Activated T-cell treated with anti-CD3 and anti-CD28 coated beads, Interleukin-2, amount 50 U/mL, for 24 hours (primary cell): ENCODE measurements at regions not wholly inside any gene's neighbourhood (a gene's known extent, or its start where the extent isn't known, plus 50 kb on each side); places are given as distances from the start of the nearest gene placed in this dataset.
"Not testable (repeated sequence)": the region's sequence is repeated elsewhere in the genome, so short reads cannot be mapped to it uniquely, and the experiment has no call there.

Source experiments
- DNase-seq: peaks from one replicate; pipeline ENCODE4 v3.0.0-alpha.2; 2020
- H3K27ac Mint-ChIP-seq: 2 replicates; pipeline ENCODE4 v1.8.0; 2020; ENCODE audit warnings: mild to moderate bottlenecking, mixed read lengths
- H3K27me3 Mint-ChIP-seq: 2 replicates; pipeline ENCODE4 v1.8.0; 2020; ENCODE audit warnings: mixed read lengths
- H3K36me3 Mint-ChIP-seq: 2 replicates; pipeline ENCODE4 v1.8.0; 2020; ENCODE audit warnings: low read depth, mixed read lengths
- H3K4me1 Mint-ChIP-seq: 2 replicates; pipeline ENCODE4 v1.8.0; 2020; ENCODE audit warnings: low read depth, mixed read lengths
- H3K4me3 Mint-ChIP-seq: 2 replicates; pipeline ENCODE4 v1.8.0; 2020; ENCODE audit warnings: mild to moderate bottlenecking, moderate library complexity, mixed read lengths
- H3K9me3 Mint-ChIP-seq: 2 replicates; pipeline ENCODE4 v1.8.0; 2020; ENCODE audit warnings: mixed read lengths

DNA sequence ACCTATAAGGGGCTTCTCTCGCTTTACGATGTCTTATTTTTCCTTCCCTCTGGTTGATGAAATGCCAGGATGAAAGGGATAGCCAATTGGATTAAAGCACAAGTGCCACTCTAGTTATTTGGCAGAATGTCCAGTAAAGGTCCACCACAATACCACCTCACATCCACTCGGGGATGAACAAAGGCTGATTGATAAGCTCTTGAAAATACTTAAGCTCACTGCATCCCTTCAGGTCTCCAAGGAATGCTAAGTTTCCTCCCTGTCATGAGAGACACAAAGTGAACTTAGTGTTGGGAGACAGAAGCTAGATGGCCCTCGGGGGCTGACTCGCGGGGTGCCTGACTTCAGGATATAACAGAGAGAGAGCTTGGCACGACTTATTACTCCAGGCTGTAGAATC, 185.9 kb upstream of the ZNF644 start:
- not testable (repeated sequence) for H3K27ac Mint-ChIP-seq, H3K4me3 Mint-ChIP-seq
- peaks cover 25% of the 10 kb centered on the region for H3K27me3 Mint-ChIP-seq

DNA sequence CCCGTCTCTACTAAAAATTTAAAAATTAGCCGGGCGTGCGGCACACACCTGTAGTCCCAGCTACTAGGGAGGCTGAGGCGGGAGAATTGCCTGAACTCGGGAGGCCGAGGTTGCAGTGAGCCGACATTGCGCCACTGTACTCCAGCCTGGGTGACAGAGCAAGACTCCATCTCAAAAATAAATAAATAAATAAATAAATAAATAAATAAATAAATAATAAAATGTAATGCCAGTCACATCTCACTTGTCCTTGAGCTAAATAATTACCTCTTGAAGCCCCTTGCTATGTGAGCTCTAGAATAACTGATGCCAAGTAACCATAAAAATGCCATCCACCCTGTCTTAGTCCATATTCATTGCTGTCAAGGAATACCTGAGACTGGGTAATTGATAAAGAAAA, 182.3 kb upstream of the ZNF644 start:
- not testable (repeated sequence) for H3K9me3 Mint-ChIP-seq, DNase-seq, H3K36me3 Mint-ChIP-seq, H3K4me1 Mint-ChIP-seq, H3K4me3 Mint-ChIP-seq, H3K27ac Mint-ChIP-seq
- peaks cover 31% of the 10 kb centered on the region for H3K27me3 Mint-ChIP-seq

More for the DNA sequence above, 185.9 kb upstream of the ZNF644 start:
- DNase-seq, H3K36me3 Mint-ChIP-seq, H3K9me3 Mint-ChIP-seq, H3K4me1 Mint-ChIP-seq: not testable (repeated sequence)

DNA sequence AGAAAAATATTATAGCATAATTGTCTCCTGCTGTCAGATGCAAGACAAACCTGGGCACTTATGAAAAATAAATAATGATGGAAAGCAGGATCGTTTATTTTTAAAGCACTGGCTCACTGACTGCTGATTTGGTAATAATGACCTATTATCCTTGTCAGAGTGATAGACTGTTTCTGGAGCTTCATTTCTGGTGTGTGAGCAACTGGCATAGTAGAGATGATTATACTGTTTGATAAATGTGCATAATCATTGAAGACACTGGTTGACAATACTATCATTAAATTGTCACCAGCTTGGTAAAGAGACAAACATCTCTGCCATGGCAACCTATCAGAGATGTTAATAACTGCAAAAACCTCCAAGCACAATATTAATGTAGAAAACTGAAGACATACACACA, 179.9 kb upstream of the ZNF644 start:
- DNase-seq: no peak
- no peak overlapping the region for H3K4me3 Mint-ChIP-seq
- peaks cover 21% of the 10 kb centered on the region for H3K27me3 Mint-ChIP-seq
- no peaks in the 10 kb centered on the region for H3K36me3 Mint-ChIP-seq
- no peaks in the 10 kb centered on the region for H3K9me3 Mint-ChIP-seq
- no peaks in the 10 kb centered on the region for H3K4me1 Mint-ChIP-seq
- H3K27ac Mint-ChIP-seq: no peak overlapping the region

DNA sequence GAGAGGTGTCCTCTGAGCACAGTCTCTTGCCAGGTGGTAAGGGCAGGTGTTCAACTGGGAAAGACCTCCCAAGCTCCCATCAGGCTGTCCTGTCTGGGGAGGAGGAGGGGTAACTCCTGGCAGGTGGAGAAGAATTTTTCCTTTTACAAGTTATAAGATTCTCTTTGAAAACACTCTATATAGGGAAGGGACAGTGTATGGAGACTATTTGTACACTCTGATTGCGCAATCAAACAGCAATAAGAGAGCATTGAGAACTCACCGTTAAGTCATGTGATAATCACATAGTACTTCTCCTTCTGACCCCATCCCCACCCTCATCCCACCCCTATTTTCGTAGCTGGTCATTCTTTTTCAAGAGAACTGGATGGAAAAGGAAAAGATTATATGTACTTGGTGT, 179.3 kb upstream of the ZNF644 start:
- peaks cover 21% of the 10 kb centered on the region for H3K27me3 Mint-ChIP-seq
- no peak overlapping the region for H3K27ac Mint-ChIP-seq
- H3K4me3 Mint-ChIP-seq: no peak overlapping the region
- H3K36me3 Mint-ChIP-seq: no peaks in the 10 kb centered on the region
- H3K9me3 Mint-ChIP-seq: no peaks in the 10 kb centered on the region
- H3K4me1 Mint-ChIP-seq: no peaks in the 10 kb centered on the region
- no peak for DNase-seq

DNA sequence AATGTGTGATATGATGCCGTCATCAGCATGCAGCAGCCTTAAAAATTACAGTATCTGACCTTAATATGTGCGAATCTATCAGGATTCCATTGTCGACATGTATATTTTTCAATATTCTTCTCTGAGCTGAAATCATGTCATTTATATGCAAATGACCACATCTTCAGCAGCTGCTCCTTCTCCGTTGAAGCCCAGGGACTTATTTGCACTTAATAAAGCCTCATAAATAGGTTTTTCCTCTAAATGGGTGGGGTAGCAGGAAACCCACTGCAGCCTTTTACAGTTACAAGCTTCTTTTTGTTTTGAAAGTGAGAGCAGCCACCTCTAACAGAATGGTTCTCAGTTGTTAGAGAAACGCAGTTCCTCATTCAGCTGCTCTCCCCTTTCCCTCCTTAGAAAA, 178.8 kb upstream of the ZNF644 start:
- Mint-ChIP-seq H3K4me1 (no peaks in the 10 kb centered on the region), H3K27me3 (peaks cover 21% of the 10 kb centered on the region), H3K4me3 (no peak overlapping the region), H3K9me3 (no peaks in the 10 kb centered on the region), H3K27ac (no peak overlapping the region), H3K36me3 (no peaks in the 10 kb centered on the region)
- no peak for DNase-seq

DNA sequence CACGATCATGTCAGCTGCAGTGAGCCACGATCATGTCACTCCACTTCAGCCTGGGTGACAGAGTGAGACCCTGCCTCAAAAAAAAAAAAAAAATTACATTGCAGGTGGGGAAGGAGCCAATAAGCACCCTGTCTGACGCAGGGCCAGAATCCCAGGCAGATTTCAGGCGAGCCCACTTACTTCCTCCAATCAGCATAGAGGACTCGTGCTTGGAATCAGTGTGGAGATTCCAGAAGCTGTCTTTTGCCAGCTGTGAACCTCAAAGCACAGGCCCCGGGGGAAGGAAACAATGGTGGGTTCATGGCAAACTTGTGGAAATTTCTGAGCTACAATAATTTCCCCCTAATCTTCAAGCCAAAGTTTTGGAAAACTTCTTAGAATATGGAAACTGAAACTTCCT, 178.2 kb upstream of the ZNF644 start:
- Mint-ChIP-seq H3K4me3 (no peak overlapping the region), H3K27ac (no peak overlapping the region), H3K27me3 (peaks cover 21% of the 10 kb centered on the region), H3K4me1 (no peaks in the 10 kb centered on the region), H3K9me3 (no peaks in the 10 kb centered on the region), H3K36me3 (no peaks in the 10 kb centered on the region)
- DNase-seq: no peak

DNA sequence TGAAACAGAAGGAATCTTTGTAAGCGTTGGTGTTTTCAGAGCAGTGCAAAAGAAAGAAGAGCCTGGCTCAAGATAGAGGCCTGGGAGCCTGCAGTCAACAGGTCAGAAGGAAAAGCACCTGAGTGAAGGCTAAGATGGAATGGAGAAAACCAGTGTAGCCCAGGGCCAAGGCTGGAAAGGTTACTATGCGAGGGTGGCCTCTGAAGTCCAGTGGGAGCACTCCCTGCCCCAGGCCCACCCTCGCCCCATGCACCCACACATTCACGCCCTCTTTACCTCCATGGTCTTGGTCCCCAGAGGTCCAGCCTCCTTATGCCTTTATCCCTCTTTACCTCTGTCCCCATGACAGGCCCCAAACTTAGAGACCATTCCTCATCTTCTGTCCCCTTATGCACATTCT, 169.2 kb upstream of the ZNF644 start:
- Mint-ChIP-seq H3K27ac (no peak overlapping the region), H3K27me3 (peaks cover 27% of the 10 kb centered on the region), H3K9me3 (peaks cover 2% of the 10 kb centered on the region), H3K4me3 (no peak overlapping the region), H3K36me3 (no peaks in the 10 kb centered on the region), H3K4me1 (no peaks in the 10 kb centered on the region)
- no peak for DNase-seq

DNA sequence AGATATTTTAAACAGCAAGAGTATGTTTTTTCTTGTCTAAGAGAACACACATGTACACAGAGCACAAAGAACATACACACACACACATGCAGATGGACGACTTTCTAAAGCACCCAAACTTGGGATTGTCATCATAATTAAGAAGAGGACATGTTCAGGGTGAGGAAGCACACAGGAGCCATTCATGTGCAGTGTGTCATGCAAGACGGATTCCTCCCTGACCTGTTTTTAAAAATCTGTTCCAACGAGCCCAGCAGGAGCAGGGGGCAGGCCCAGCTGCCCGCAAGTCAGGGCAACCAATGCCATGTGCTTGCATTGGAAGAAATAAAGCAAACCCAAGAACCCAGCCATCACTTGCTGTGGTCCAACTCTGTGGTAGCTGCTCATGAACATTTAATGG, 167.3 kb upstream of the ZNF644 start:
- Mint-ChIP-seq H3K27me3 (peaks cover 31% of the 10 kb centered on the region), H3K27ac (no peak overlapping the region), H3K4me3 (no peak overlapping the region), H3K9me3 (peaks cover 8% of the 10 kb centered on the region), H3K36me3 (no peaks in the 10 kb centered on the region), H3K4me1 (no peaks in the 10 kb centered on the region)
- no peak for DNase-seq

DNA sequence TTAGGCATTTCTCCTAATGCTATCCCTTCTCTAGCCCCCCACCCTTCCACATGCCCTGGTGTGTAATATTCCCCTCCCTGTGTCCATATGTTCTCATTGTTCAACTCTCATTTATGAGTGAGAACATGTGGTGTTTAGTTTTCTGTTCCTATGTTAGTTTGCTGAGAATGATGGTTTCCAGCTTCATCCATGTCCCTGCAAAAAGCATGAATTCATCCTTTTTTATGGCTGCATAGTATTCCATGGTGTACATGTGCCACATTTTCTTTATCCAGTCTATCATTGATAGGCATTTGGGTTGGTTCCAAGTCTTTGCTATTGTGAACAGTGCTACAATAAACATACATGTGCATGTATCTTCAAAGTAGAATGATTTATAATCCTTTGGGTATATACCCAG, 161.0 kb upstream of the ZNF644 start:
- not testable (repeated sequence) for H3K9me3 Mint-ChIP-seq, H3K27ac Mint-ChIP-seq, H3K4me3 Mint-ChIP-seq, H3K4me1 Mint-ChIP-seq, DNase-seq, H3K36me3 Mint-ChIP-seq
- H3K27me3 Mint-ChIP-seq: peaks cover 15% of the 10 kb centered on the region

DNA sequence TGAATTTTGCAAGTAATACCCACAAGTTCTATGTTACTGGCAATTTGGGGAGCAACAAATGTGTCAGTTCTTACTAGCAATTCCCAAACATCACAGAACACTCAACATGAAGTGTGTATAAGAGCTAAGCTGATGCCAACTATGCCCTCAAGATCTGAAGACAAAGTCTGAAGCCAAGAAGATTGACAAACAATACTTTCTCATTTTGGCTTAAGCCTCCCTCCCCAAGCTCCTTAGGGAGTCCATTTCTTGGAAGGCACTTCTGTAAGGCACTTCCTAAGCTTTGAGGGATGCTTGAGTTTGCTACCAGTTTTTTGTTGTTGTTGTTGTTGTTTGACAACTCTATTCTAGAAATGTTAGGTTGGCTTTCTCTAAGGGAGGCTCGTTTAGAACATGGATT, 154.4 kb upstream of the ZNF644 start:
- Mint-ChIP-seq H3K36me3 (no peaks in the 10 kb centered on the region), H3K27me3 (peaks cover 32% of the 10 kb centered on the region), H3K27ac (no peak overlapping the region), H3K9me3 (no peaks in the 10 kb centered on the region), H3K4me3 (no peak overlapping the region), H3K4me1 (no peaks in the 10 kb centered on the region)
- no peak for DNase-seq

DNA sequence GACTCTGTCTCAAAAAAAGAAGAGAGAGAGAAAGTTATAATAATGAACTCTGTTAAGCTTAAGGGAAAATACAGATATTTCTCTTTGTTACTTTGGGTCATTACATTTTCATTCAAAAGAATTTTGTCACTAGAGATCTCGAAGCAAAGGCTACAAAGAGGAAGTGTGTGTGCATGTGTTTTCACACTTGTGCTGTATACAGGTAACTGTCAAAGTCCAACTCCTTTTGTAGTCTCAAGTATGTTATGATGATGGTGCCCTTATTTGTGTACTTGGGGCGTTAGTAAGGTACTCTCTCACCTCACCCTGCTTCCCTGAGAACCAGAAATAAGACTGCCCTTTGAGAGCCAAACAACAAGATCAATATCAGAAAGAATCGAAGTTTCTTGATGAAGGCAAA, 152.9 kb upstream of the ZNF644 start:
- Mint-ChIP-seq H3K27ac (no peak overlapping the region), H3K9me3 (no peaks in the 10 kb centered on the region), H3K36me3 (no peaks in the 10 kb centered on the region), H3K4me3 (no peak overlapping the region), H3K27me3 (peaks cover 32% of the 10 kb centered on the region), H3K4me1 (no peaks in the 10 kb centered on the region)
- no peak for DNase-seq

DNA sequence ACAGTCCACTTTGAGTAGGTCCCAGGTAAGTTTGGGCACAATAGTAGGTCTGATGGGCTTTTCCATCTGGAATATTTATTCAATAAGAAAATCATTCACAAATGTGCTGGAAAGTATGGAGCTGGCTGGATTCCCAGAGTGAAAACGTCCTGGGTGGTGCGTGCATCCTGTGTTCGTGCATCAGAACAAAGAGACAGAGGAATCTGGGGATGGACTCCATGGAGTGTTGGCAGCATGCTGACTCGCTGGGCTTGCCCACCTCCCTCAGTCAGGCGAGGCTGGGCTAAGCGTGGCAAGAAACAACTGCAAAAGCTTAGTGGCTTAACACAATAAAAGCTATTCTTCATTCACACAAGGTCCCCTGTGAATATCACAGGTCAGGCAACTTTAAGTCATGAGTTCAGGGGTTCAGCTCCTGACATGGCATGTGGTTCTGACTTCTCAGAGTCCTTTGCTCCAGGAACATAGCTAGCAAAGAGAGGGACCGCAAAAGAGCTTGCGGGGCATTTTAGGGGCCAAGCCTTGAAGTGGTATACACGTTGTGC, 151.6 kb upstream of the ZNF644 start:
- Mint-ChIP-seq H3K36me3 (no peaks in the 10 kb centered on the region), H3K27ac (no peak overlapping the region), H3K9me3 (no peaks in the 10 kb centered on the region), H3K4me1 (no peaks in the 10 kb centered on the region), H3K27me3 (peaks cover 32% of the 10 kb centered on the region), H3K4me3 (no peak overlapping the region)
- no peak for DNase-seq

DNA sequence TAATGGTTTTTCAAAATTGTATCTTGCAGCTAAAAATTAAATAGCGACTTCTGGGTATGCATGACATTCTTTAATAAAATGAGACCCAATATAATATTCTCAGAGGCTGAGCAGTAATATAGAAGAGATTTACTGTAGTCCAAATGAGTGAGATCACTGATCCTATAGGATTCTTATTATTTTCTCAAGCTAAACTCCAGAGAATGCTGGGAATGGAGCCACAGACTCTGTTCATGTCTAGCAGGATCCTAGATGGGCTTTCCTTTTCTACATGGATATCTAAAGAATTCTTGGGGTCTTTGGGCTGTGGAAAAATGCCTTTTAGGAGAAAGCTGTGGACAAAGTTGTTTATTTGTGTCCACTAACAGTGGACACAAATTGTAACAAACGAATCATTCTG, 150.7 kb upstream of the ZNF644 start:
- DNase-seq: no peak
- Mint-ChIP-seq H3K4me1 (no peaks in the 10 kb centered on the region), H3K36me3 (no peaks in the 10 kb centered on the region), H3K9me3 (no peaks in the 10 kb centered on the region), H3K4me3 (no peak overlapping the region), H3K27ac (no peak overlapping the region), H3K27me3 (peaks cover 32% of the 10 kb centered on the region)

DNA sequence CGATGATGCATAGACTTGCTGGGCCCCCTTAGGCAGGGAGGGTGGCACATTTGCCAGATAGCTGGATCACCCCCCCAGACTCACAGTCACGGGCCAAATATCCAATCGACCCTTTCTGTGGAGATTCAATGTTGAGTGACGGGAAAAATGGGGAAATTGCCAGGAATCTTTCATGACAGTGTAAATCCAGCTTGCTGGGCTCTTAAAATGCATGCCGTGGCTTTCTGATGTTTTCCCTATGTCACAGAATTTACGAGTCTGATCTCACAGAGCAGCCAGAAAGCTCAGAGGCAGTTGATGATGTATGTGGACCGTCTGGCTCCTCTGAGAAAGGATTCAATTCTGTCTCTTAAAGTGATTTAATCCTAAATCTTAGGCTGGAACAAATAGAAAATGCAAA, 150.1 kb upstream of the ZNF644 start:
- no peaks in the 10 kb centered on the region for H3K4me1 Mint-ChIP-seq
- no peak for DNase-seq
- H3K27me3 Mint-ChIP-seq: peaks cover 26% of the 10 kb centered on the region
- H3K9me3 Mint-ChIP-seq: no peaks in the 10 kb centered on the region
- no peak overlapping the region for H3K27ac Mint-ChIP-seq
- no peaks in the 10 kb centered on the region for H3K36me3 Mint-ChIP-seq
- H3K4me3 Mint-ChIP-seq: no peak overlapping the region

DNA sequence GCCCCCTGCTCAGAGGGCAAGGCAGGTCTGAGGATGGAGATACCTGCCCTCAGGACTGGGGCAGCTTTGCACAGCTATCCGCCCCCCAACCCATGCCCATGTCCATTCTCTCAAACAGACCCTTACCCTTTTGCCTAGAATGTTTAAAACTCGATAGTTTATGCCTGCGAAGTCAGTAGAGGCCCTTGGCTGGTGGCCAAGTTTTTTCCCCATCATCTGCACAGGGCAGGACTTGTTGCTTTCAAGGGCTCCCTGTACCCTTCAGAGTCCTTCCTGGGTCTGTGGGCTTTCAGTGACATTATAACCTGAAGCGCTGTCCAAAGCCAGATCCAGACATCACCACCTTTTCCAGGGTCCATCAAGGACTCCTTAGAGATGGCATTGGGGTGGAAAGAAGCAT, 148.7 kb upstream of the ZNF644 start:
- Mint-ChIP-seq H3K27ac (no peak overlapping the region), H3K36me3 (no peaks in the 10 kb centered on the region), H3K27me3 (peaks cover 23% of the 10 kb centered on the region), H3K9me3 (no peaks in the 10 kb centered on the region), H3K4me1 (no peaks in the 10 kb centered on the region), H3K4me3 (no peak overlapping the region)
- no peak for DNase-seq

DNA sequence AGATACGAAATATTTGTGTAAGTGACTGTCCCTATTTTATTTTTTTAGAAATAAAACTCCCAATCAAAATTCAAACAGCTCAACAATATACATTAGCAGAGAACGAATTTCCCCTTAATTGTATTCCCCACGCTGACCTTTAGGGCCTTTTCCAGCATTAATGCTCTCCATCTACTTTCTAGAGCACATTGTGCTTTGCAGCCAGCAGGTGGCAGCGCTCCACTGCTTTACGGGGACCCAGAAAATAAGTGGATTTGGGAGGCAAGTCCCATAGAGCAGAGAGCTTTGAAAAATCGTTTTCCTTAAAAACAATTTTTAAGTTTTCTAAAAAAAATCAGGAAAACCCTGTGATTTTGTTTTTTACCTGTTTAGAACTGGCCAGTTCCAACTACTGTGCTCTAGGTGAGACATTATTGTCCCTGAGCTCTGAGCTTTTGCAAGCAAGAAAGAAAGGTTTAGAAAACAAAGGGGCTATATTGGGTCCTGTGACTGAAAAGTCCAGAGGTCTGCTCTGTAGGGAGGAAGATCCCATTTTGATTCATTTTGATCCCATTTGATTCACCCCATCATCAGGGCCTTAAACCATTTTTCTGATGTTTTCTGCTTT, 144.4 kb upstream of the ZNF644 start:
- H3K27me3 Mint-ChIP-seq: no peaks in the 10 kb centered on the region

More for the DNA sequence above, 144.4 kb upstream of the ZNF644 start:
- DNase-seq: no peak
- Mint-ChIP-seq H3K9me3 (no peaks in the 10 kb centered on the region), H3K36me3 (no peaks in the 10 kb centered on the region), H3K4me1 (no peaks in the 10 kb centered on the region), H3K27ac (no peak overlapping the region), H3K4me3 (no peak overlapping the region)
